Mesenchymal stem cell (in vitro differentiated cells and primary cell): ENCODE measurements at regions not wholly inside any gene's neighbourhood (a gene's known extent, or its start where the extent isn't known, plus 50 kb on each side); places are given as distances from the start of the nearest gene placed in this dataset.
"Not testable (repeated sequence)": the region's sequence is repeated elsewhere in the genome, so short reads cannot be mapped to it uniquely, and the experiment has no call there.

Experiments
- DNase-seq: peaks from one replicate; pipeline ENCODE4 v3.0.0-alpha.2; 2013
- H2AFZ ChIP-seq: one replicate; pipeline ENCODE4 v1.6.1; 2013; ENCODE audit warnings: low read depth, mild to moderate bottlenecking, control low read depth, inconsistent platforms, low read length, moderate library complexity
- H2AK5ac ChIP-seq: 2 replicates; pipeline ENCODE4 v1.6.1; 2013; ENCODE audit warnings: low read length, moderate library complexity, mild to moderate bottlenecking, inconsistent platforms; ENCODE audit not compliant: severe bottlenecking
- H2BK120ac ChIP-seq: one replicate; pipeline ENCODE4 v1.6.1; 2013; ENCODE audit warnings: low read depth, mild to moderate bottlenecking, inconsistent platforms, low read length, moderate library complexity
- H2BK12ac ChIP-seq, 2 experiments: one replicate each; pipeline ENCODE4 v1.6.1; 2013; ENCODE audit warnings: inconsistent platforms in 2 of 2, low read length in 2 of 2, mild to moderate bottlenecking in 2 of 2, moderate library complexity in 2 of 2, control low read depth in 1 of 2
- H2BK15ac ChIP-seq: one replicate; pipeline ENCODE4 v1.6.1; 2013; ENCODE audit warnings: mild to moderate bottlenecking, low read depth, inconsistent platforms; ENCODE audit not compliant: poor library complexity, severe bottlenecking
- H2BK5ac ChIP-seq: 2 replicates; pipeline ENCODE4 v1.6.1; 2013; ENCODE audit warnings: low read depth, mild to moderate bottlenecking, low read length, control low read depth, inconsistent platforms; ENCODE audit not compliant: poor library complexity, severe bottlenecking
- H3K14ac ChIP-seq, 2 experiments: one replicate each; pipeline ENCODE4 v1.6.1; 2013; ENCODE audit warnings: inconsistent platforms in 2 of 2, low read length in 2 of 2, control low read depth in 1 of 2, mild to moderate bottlenecking in 1 of 2, moderate library complexity in 1 of 2
- H3K18ac ChIP-seq, 2 experiments: one replicate each; pipeline ENCODE4 v1.6.1; 2013; ENCODE audit warnings: inconsistent platforms in 2 of 2, low read length in 2 of 2, control low read depth in 1 of 2, low read depth in 1 of 2, mild to moderate bottlenecking in 1 of 2
- H3K23ac ChIP-seq, 2 experiments: one replicate each; pipeline ENCODE4 v1.6.1; 2013; ENCODE audit warnings: inconsistent platforms in 2 of 2, low read length in 2 of 2, mild to moderate bottlenecking in 2 of 2, moderate library complexity in 2 of 2, control low read depth in 1 of 2
- H3K27ac ChIP-seq: 2 replicates; pipeline ENCODE4 v1.5.1; 2013; ENCODE audit warnings: mild to moderate bottlenecking, moderate library complexity, low read length, control low read depth, inconsistent platforms; ENCODE audit not compliant: poor library complexity, severe bottlenecking
- H3K27me3 ChIP-seq, 2 experiments: 2 replicates each; pipeline versions ENCODE4 v1.6.1 to v1.7.0; 2013; ENCODE audit warnings: low read length in 2 of 2, mild to moderate bottlenecking in 2 of 2, moderate library complexity in 2 of 2, control low read depth in 1 of 2, inconsistent platforms in 1 of 2; ENCODE audit not compliant: control insufficient read depth in 1 of 2, insufficient read depth in 1 of 2
- H3K36me3 ChIP-seq, 2 experiments: 2 replicates each; pipeline versions ENCODE4 v1.6.1 to v1.7.0; 2013; ENCODE audit warnings: low read length in 2 of 2, control low read depth in 1 of 2, inconsistent platforms in 1 of 2, low read depth in 1 of 2, mild to moderate bottlenecking in 1 of 2; ENCODE audit not compliant: insufficient read depth in 2 of 2, control insufficient read depth in 1 of 2
- H3K4ac ChIP-seq, 2 experiments: one replicate each; pipeline ENCODE4 v1.6.1; 2013; ENCODE audit warnings: inconsistent platforms in 2 of 2, low read length in 2 of 2, mild to moderate bottlenecking in 2 of 2, moderate library complexity in 2 of 2, control low read depth in 1 of 2, low read depth in 1 of 2
- H3K4me1 ChIP-seq: 2 replicates; pipeline ENCODE4 v1.6.1; 2013; ENCODE audit warnings: low read depth, low read length, control low read depth; ENCODE audit not compliant: control insufficient read depth, insufficient read depth
- H3K4me2 ChIP-seq: 2 replicates; pipeline ENCODE4 v1.6.1; 2013; ENCODE audit warnings: low read length, mild to moderate bottlenecking, inconsistent platforms; ENCODE audit not compliant: poor library complexity, severe bottlenecking
- H3K4me3 ChIP-seq, 2 experiments: 2 replicates each; pipeline versions ENCODE4 v1.5.1 to v1.7.0; 2013; ENCODE audit warnings: low read length in 2 of 2, mild to moderate bottlenecking in 2 of 2, control low read depth in 1 of 2, low read depth in 1 of 2; ENCODE audit not compliant: insufficient read depth in 1 of 2
- H3K79me1 ChIP-seq: replicated peaks from 2 replicates; pipeline ENCODE4 v1.6.1; 2013; ENCODE audit warnings: mild to moderate bottlenecking, control low read depth, low read length, inconsistent platforms; ENCODE audit not compliant: poor library complexity, severe bottlenecking
- H3K9ac ChIP-seq: 2 replicates; pipeline ENCODE4 v1.7.0; 2013; ENCODE audit warnings: mild to moderate bottlenecking, low read length, moderate library complexity
- H3K9me3 ChIP-seq: 2 replicates; pipeline ENCODE4 v1.7.0; 2013; ENCODE audit warnings: mild to moderate bottlenecking, low read length; ENCODE audit not compliant: control insufficient read depth
- H4K8ac ChIP-seq: one replicate; pipeline ENCODE4 v1.6.1; 2013; ENCODE audit warnings: inconsistent platforms, mild to moderate bottlenecking, low read length, moderate library complexity
- H4K91ac ChIP-seq: one replicate; pipeline ENCODE4 v1.6.1; 2013; ENCODE audit warnings: mild to moderate bottlenecking, low read length, inconsistent platforms
- WGBS: methylation state at CpG from one replicate; pipeline ENCODE4 v1.1.7; 2013; ENCODE audit warnings: mixed read lengths; 5-methylcytosine and 5-hydroxymethylcytosine counted together

DNA sequence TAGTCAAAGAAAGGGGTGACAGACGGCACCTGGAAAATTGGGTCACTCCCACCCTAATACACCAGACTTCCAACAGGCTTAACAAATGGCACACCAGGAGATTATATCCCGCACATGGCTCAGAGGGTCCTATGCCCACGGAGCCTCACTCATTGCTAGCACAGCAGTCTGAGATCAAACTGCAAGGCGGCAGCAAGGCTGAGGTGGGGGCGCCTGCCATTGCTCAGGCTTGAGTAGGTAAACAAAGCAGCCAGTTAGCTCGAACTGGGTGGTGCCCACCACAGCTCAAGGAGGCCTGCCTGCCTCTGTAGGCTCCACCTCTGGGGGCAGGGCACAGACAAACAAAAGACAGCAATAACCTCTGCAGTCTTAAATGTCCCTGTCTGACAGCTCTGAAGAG, 482.5 kb downstream of the SUCLG1 start:
- H3K4me2 ChIP-seq, H3K14ac ChIP-seq: not testable (repeated sequence)
- 78% methylated on average over 6 of the region's 6 CpGs for WGBS

DNA sequence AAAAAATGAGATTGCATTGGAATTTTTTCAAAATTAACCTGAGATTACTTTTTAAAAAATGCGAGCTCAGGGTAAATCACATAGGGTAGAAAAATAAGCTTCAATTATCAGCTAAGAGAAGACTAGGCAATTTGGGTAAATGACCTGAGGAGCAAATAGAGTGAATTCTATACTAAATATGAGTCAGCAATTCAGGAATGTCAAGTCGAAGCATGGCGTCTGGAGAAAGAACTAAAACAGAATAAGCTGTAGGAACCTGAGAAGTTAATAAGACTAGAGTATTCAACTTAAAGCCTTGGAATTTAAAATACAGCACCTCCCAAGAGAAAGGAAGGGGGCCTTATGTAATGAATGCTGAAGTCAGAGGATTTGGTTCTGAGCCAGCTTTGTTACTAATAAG, 487.0 kb downstream of the SUCLG1 start:
- H3K27ac ChIP-seq, result no peak overlapping the region
- H4K8ac ChIP-seq, result no peak overlapping the region
- no peak overlapping the region for H3K18ac ChIP-seq
- H2BK5ac ChIP-seq, result no peak overlapping the region
- no peak overlapping the region for H2BK15ac ChIP-seq
- H3K9ac ChIP-seq, result no peak overlapping the region
- H2AFZ ChIP-seq, result no peak overlapping the region
- no peak overlapping the region for H4K91ac ChIP-seq
- H3K4me2 ChIP-seq, result no peak overlapping the region
- no peak overlapping the region for H3K23ac ChIP-seq
- H3K4me3 ChIP-seq, result no peak overlapping the region
- no peak overlapping the region for H3K14ac ChIP-seq
- H3K4me1 ChIP-seq, result no peaks in the 10 kb centered on the region
- H3K9me3 ChIP-seq, result no peaks in the 10 kb centered on the region
- no peaks in the 10 kb centered on the region for H3K79me1 ChIP-seq
- no peak overlapping the region for H3K4ac ChIP-seq
- no peak overlapping the region for H2BK12ac ChIP-seq
- H3K36me3 ChIP-seq, result no peaks in the 10 kb centered on the region
- H2AK5ac ChIP-seq, result no peak overlapping the region
- 95% methylated on average over 1 of the region's 3 CpGs for WGBS
- H2BK120ac ChIP-seq, result no peak overlapping the region
- no peaks in the 10 kb centered on the region for H3K27me3 ChIP-seq
- no peak for DNase-seq

More for the DNA sequence above, 482.5 kb downstream of the SUCLG1 start:
- H2BK120ac ChIP-seq, H2BK5ac ChIP-seq, H2BK15ac ChIP-seq, H3K79me1 ChIP-seq, H3K27me3 ChIP-seq, H3K4me3 ChIP-seq, H3K18ac ChIP-seq, H4K91ac ChIP-seq, H3K4ac ChIP-seq, H3K9ac ChIP-seq, H3K4me1 ChIP-seq, H3K36me3 ChIP-seq, H2AFZ ChIP-seq, H4K8ac ChIP-seq, H3K27ac ChIP-seq, DNase-seq, H2AK5ac ChIP-seq, H3K9me3 ChIP-seq, H3K23ac ChIP-seq, H2BK12ac ChIP-seq: not testable (repeated sequence)

GRCh38 chr2:83971547-83971946, 487.5 kb downstream of the SUCLG1 start:
- H3K79me1 ChIP-seq, result no peaks in the 10 kb centered on the region
- H2AK5ac ChIP-seq, result no peak overlapping the region
- H4K91ac ChIP-seq, result no peak overlapping the region
- H3K9me3 ChIP-seq, result no peaks in the 10 kb centered on the region
- no peak overlapping the region for H2BK5ac ChIP-seq
- no peak overlapping the region for H3K18ac ChIP-seq
- no peaks in the 10 kb centered on the region for H3K4me1 ChIP-seq
- no peak overlapping the region for H3K4me3 ChIP-seq
- H3K4ac ChIP-seq, result no peak overlapping the region
- no peak overlapping the region for H2BK15ac ChIP-seq
- WGBS, result 79% methylated on average over 2 of the region's 2 CpGs
- H4K8ac ChIP-seq, result no peak overlapping the region
- H2AFZ ChIP-seq, result no peak overlapping the region
- H3K14ac ChIP-seq, result no peak overlapping the region
- no peak overlapping the region for H3K27ac ChIP-seq
- H3K36me3 ChIP-seq, result no peaks in the 10 kb centered on the region
- no peak overlapping the region for H3K9ac ChIP-seq
- H3K4me2 ChIP-seq, result no peak overlapping the region
- H3K23ac ChIP-seq, result no peak overlapping the region
- H2BK120ac ChIP-seq, result no peak overlapping the region
- DNase-seq, result no peak
- no peak overlapping the region for H2BK12ac ChIP-seq
- no peaks in the 10 kb centered on the region for H3K27me3 ChIP-seq

GRCh38 chr2:83970217-83970929, 488.7 kb downstream of the SUCLG1 start:
- Histone ChIP-seq H2BK12ac (no peak overlapping the region), H3K14ac (no peak overlapping the region), H3K9ac (no peak overlapping the region), H3K4me2 (no peak overlapping the region), H4K91ac (no peak overlapping the region), H2BK120ac (no peak overlapping the region), H3K18ac (no peak overlapping the region), H3K79me1 (no peaks in the 10 kb centered on the region), H2BK15ac (no peak overlapping the region), H3K4ac (no peak overlapping the region), H3K27me3 (no peaks in the 10 kb centered on the region), H2BK5ac (no peak overlapping the region), H3K9me3 (no peaks in the 10 kb centered on the region), H3K23ac (no peak overlapping the region), H4K8ac (no peak overlapping the region), H3K36me3 (no peaks in the 10 kb centered on the region), H3K27ac (no peak overlapping the region), H2AFZ (no peak overlapping the region), H3K4me1 (no peaks in the 10 kb centered on the region), H3K4me3 (no peak overlapping the region), H2AK5ac (no peak overlapping the region)
- WGBS, result 74% methylated on average over 4 of the region's 4 CpGs
- no peak for DNase-seq
